Activated T-helper 1 cell treated with Interleukin-2 at 50 U/mL for 16 hours (primary cell): ENCODE measurements at regions not wholly inside any gene's neighbourhood (a gene's known extent, or its start where the extent isn't known, plus 50 kb on each side); places are given as distances from the start of the nearest gene placed in this dataset.
"Not testable (repeated sequence)": the region's sequence is repeated elsewhere in the genome, so short reads cannot be mapped to it uniquely, and the experiment has no call there.

Experiments
- DNase-seq: peaks from one replicate; pipeline ENCODE4 v3.0.0-alpha.2; 2020; ENCODE audit warnings: low read depth

DNA sequence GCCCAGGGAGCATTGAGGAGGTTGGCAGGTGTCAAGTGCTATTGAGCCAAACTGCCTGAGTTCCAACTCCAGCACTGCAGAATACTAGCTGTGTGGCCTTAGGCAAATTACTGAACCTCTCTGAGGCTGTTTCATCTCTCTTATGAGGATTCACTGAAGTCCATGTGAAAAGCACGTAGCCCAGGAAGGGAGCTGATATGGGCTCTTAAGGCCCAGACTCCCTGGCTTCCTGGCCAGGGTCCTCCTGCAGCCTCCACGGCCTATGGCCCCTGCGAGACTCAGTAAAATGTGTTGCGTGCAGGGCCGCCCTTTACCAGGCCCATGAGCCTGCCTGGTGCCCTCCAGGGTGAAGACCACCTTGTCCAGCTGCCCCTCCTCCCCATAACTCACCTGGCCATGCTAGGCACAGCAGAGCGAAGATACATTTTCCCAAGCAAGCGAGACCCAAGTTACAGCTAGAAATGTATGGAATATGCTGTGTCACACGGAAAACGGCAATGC is 133.7 kb upstream of the TNRC6C start:
- no peak for DNase-seq

DNA sequence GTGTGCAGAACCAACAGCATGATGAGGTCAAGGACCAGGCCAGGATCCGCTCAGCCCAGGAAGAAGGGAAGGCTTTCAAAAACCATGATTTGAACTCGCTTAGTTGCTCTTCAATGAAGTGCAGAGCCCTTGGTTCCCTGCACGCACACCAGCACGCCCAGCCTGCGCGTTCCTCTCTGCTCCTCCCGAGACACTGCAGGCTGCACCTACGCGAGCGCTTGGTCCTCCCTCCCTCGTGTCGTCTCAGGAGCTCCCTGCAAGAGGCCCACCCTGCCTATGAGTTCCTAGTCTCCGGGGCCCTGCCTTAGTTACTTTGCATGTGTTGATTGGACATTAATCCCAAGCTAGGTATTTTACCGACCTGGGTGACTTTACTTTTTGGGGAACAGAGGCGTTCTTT is 132.9 kb upstream of the TNRC6C start:
- DNase-seq: no peak

DNA sequence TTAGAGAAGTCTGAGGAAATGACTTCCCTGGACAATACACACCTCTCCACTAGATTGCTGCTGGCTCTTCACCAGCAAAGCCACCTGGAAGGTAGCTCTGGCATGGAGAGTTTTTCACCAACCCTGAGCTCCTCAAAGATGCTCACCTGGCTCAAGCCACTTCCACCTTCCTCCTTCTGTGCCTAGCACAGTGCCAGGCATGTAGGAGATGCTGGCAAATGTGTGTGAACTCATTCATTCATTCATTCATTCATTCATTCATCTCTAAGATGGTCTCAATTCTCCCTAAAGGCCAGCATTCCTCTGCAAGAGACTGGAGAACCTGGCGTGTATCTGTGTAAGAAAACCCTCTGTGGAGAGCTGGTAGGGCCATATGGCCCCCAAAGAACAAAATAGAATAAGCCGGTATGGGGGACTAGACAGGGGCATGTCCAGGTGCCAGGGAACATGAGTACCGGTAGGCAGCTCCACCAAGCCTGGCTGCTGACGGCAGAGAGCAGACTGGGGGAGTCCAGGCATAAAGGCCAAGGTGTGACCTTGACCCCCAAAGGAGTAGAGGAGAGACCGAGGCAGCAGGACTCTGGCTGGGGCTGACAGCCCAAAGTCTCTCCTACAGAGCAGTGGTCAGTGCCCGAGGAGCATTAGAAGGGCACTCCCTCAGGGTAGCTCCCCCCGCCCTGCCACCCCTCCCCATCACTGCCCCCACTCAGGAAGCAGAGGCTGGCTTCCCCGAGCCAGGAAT is 132.2 kb upstream of the TNRC6C start:
- no peak for DNase-seq

DNA sequence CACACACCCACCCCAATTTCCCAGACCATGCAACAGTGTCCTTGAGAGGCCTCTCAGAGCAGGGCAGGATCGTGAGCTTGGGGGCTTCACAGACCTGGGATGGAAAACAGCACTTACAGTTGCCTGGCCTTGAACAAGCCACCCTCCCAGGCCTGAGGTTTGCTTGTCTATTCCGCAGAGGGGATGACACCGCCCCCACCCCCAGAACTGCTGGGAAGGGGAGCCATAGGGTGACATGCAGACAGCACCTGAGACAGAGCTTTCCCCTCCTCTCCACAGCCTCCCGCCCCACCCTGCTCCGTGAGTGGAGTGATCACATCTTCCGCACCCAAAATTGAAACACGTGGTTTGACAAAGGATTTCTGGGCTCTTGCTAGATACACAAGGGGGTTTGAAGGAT is 131.5 kb upstream of the TNRC6C start:
- no peak for DNase-seq

DNA sequence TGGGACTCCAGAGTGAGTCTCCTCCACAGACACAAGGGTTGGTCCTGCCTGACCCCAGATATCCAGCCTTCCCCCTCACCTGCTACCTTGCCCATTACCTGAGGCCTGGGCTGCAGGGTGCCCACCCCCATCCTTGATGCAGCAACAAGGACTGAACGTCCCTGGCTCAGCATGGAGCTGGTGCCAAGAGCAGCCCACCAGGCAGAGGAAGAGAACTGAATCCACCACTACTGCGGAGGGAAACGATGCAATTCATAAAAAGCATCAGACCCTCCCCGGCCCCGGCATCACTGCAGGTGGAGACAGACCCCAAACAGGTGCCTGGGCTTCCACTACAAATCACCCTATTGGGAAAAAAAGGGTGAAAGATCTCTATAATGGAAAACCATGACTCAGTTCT is 131.0 kb upstream of the TNRC6C start:
- no peak for DNase-seq

DNA sequence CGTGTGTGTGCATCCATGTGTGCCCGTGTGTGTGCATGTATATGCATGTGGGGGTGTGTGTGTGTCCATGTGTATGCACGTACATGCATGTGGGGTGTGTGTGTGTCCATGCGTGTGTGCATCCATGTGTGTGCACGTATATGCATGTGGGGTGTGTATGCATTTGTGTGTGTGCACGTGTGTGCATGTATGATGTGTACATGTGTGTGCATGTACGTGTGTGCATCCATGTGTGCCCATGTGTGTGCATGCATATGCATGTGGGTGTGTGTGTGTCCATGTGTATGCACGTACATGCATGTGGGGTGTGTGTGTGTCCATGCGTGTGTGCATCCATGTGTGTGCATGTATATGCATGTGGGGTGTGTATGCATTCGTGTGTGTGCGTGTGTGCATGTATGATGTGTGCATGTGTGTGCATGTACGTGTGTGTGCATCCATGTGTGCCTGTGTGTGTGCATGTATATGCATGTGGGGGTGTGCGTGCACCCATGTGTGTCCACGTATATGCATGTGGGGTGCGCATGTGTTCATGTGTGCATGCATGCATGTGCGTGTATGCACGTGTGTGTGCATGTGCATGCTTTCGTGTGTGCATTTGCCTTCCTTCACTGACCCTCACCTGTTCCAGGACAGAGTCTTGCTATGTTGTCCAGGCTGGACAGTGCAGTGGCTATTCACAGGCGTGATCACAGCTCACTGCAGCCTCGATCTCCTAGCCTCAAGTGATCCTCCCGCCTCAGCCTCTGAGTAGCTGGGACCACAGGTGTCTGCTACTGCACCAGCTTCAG is 129.6 kb upstream of the TNRC6C start:
- no peak for DNase-seq

DNA sequence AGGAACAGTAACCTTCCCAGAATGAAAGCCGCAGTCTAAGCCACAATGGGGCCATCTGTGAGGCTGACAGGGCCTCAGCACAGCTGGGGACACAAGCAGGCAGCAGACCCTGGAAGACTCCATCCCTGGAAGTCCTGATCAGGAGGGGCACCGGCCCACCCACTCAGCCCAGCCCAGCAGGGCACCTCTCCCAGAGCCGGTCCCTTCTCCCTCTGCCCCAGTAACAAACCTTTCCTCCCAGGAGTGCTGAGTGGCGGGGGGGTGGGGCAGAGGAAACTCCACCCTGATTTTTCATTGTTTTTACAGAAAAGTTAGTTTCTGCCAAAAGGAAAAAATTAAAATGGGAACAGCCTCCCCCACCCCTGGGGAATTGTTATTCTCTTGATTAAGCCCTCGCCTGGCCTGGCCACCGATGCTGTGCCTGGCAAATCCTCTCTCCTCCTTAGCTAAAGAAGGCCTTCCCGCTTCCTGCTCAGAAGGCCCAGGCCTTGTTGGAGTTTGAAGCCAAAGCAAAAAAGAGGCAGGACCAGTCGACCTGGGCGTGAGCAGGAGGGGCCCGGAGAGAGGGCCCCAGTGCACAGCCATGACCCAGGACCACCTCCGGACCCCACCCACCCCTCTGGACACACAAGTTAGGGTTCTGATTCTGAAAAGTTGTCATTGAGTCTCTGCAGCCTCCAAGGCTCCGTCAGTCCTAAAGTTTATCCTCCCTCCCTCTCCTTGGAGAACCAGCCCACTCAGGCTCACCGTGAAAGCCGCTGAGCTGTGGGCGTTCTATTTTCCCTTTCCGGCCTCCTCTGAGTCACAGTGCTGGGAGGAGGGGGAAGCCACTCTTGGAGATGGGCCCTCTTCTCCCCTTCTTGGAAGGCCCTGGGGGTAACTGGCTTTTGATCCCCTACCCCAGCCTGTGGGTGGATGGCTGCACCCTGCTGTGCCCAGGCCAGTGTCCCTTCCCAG is 128.4 kb upstream of the TNRC6C start:
- DNase-seq: no peak

DNA sequence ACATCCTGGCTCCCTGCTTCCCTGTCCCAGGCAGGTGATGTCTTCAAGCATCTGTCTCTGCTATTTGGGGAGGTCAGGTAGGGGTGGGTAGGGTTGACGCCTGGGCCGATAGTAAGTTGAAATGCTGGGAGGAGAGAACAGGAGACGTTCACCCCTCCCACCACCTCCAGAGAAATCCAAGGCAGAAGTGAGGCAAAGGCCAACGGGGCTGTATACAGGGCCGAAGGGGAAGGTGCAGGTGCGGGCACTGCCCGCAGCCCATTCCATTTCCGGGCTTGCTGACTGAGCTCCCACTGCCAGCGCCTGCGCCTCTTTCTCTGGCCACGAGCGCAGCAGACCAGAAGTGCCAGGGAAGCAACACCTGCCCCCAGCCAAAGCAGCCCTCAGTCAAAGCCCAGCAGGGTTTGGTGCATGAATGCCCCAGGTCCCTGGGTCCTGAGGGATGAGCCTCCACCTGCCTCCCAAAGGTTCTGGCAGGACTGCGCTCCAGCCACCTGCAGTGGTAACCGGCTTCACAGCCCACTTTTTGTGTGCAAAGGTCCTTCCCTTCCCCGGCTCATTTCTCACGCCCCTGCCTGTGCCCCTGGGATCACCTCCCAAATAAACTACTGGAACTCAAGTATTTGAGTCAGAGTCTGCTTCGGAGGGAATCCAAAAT is 127.6 kb upstream of the TNRC6C start:
- no peak for DNase-seq

DNA sequence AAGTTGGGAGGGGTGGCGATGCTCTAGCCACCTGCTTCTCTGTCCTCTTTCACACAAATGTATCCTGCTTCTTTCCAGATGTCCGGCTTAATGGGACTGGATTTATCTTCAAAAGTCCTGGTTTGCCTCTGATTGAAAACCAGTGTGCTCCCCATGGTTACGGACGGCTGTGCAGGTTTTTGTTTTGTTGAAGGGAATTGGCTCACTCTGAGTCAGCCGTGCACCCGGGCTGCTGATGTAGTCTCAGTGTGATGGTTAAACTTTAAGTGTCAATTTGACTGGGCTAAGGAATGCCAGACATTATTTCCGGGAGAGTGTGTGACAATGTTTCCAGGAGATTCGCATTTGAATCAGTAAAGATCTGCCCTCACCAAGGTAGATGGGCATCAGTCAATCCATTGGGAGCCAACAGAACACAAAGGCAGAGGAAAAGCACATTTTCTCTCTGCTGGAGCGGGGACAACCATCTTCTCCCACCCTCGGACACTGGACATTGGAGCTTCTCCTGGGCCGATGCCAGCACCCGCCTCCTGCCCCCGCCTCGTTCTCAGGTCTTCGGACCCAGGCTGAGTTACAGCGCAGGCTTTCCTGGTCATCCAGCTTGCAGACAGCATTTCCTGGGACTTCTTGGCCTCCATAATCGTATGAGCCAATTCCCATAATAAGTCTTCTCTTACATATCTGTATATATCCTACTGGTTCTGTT is 126.9 kb upstream of the TNRC6C start:
- DNase-seq: no peak

DNA sequence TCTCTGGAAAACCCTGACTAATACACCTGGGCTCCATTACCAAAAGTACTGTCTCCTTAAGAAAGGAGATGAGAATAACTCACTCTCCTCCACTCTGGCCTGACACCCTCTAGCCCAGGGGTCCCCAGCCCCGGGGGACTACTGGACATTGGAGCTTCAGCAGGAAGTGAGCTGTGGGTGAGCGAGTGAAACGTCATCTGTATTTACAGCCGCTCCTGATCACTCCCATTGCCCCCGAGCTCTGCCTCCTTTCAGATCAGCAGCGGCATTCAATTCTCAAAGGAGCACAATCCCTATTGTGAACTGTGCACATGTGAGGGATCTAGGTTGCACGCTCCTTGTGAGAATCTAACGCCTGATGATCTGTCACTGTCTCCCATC is 126.3 kb upstream of the TNRC6C start:
- DNase-seq: no peak

DNA sequence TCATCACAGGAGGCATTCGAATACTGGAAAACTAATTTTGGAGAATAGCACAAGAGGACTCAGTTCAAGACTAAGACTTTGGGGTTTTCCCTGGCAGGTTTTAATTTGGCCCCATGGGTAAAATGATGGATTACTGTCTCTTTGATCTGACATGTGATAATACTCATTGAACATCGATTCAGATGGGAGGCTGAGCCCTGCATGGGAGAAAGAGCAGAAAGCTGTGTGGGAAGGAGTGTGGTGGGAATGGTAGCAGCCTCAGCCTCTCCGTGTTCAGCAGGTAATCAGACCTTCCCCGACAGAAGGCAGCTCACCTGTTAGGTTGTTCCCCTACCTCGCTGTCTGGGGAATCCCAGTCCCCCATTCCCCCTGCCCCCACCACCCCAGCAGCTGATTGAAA is 124.7 kb upstream of the TNRC6C start:
- DNase-seq: no peak

DNA sequence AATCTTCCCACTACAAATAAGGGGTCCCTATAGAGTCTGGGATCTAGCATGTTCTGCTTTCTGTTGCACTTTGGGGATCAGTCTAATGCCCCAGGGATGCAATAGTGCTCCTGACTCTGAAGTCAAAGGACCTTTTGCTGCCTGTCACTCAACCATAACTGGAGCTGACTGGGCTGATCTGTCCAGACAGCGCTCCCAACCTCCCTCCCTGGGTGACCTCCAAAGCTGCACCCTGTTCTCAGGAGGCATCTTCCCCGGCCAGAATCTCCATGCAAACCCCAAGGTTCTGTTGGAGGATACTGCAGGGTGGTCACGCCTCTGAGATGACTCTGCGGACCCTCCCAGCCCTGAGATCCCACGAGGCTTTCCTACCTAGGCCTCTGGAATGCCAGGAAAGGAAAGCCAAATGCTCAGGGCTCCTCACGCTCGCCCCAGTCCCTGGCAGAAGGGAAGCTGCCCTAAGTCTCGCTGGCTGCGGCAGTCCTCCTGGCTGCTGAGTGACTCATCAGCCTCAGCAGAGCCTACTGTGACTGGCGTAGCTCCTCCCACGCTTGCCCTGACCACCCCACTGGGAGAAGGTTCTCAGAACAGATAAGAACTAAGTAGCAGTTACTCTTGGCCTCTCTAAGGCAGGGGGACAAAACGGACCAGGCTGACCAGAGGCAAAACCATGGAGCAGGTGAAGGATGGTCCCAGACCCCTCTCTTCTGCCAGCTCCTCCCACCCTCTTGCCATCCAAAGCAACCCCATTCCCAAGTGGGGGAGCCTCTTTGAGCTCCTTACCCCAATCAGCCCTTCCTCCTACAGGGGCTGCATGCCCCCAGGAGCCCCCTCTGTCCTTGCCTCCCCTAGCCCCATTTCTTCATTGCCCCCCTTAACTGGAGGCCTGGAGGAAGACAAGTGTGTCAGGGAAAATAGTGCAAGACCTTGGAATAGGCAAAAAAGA is 124.1 kb upstream of the TNRC6C start:
- peak; percentile 50 for DNase-seq

DNA sequence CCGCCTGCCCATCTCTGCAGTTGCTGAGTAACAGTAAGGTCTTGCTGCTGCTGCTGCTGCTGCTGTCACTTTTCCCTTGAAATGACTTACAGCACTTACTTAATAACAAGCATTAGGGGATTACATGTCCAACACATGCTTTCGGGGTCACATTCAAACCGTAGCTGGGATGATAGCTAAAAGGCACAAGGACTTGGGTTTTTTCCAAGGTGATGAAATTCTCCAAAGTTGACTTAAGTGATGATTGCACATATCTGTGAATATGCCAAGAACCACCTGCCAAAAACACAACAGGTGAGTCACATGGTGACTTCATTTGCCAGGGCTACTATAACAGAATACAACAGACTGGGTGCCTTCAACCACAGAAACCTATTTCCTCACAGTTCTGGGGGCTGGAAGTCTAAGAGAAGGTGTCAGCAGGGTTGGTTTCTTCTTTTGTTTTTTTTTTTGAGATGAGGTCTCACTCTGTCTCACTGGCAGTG is 121.9 kb upstream of the TNRC6C start:
- no peak for DNase-seq

DNA sequence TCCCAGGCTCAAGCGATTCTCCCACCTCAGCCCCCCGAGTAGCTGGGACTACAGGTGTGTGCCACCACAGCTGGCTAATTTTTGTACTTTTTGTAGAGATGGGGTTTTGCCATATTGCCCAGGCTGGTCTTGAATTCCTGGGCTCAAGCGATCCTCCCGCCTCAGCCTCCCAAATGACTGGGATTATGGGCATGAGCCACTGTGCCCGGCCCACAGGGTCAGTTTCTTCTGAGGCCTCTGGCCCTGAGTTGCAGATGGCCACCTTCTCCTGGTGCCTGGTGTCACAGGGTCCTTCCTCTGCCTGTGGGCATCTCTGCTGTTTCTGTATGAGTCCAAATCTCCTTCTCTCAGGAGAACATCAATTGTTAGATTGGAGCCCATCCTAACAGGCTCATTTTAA is 121.4 kb upstream of the TNRC6C start:
- not testable (repeated sequence) for DNase-seq

DNA sequence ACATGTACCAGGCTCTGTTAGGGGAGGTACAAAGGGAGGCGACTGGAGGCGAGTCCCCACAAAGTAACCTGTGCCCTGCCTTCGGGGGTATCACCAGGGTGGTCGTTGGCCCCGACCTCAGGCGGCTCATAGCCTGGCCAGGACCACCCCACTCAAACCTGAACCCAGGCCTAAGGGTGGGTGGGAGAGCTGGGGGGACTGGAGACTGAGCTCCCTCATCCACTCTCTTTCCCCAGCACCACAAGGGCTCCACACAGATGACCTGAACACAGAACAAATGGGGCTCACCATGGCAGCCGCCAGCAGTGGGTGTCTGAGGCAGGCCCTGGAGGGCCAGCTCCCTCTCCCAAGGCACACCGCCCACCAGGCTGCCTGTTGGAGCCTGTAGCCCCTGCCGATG is 120.6 kb upstream of the TNRC6C start:
- DNase-seq: no peak

DNA sequence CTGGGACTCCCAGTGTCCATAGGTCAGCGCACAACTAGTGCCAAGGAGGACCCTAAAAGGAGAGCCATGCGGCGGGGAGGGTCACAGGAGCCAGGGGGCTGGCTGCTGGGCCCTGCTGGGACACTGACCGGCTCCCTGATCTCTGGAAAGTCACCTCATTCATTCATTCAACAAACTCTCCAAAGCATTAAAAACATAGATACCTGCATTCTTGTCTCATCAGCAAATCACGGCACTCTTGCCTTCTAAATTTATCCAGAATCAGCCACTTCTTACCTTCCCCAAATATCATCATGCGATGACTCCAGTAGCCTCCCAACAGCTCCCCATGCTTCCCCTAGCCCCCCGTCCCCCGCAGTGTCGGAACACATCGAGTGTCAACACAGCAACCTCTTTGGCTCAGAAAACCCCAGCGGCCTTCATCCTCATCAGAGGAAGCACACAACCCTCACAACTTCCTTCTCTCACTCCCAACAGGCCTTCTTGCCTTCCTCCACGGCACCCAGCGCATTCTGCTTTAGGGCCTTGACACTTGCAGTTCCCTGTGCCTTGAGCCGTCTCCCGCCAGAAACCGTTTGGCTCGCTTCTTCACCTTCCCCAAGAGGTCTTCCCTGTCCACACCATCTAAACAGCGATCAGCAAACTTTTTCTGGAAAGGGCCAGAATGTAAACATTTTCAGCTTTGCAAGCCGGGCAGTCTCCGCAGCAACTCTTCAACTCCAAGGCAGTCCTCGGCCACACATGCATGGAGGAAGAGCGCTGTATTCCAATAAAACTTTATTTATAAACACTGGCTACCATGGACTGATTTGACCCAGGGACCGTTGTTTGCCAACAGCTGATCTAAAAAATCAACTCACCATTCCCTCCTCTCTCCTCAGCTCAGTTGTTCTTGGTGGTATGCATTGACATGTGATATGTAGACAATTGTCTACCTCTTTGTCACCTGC is 119.5 kb upstream of the TNRC6C start:
- no peak for DNase-seq

DNA sequence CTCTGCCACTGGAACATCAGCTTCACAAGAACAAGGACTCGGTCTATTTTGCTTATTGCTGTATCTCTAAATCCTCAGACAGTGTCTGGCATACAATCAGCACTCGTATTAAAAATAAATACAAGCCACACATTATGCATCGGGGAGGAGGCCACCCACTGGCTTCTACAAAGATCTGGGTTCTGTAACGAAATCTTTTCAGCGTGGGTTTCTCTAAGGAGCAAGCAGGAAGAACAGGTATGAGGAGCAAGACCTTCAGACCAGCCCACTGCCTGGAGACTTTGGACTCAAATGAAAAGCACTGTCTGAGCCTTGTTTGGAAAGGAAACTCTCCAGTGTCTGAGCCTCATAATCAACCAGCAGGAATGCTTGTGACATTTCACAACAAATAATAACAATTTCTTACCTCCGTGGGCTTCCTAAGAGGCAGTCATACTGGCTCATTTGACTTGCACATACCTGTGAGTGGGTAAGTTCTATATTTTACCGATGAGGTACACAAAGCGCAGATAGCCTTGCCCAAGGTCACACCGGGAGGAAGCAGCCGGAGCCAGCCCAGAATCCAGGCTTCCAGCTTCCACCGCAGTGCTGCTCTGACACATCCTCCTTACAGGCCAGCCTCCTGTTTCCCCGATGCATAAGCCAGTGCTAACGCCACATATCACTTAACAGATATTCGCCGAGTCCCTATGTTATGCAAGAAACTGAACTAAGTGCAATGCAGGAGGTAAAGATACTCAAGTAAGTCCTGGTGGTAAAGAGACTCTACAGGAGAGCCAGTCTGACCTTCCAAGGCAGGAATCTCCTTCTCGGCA is 118.6 kb upstream of the TNRC6C start:
- no peak for DNase-seq
